ENCODE measurements at regions not wholly inside any gene's neighbourhood (a gene's known extent, or its start where the extent isn't known, plus 50 kb on each side); places are given as distances from the start of the nearest gene placed in this dataset.
"Not testable (repeated sequence)": the region's sequence is repeated elsewhere in the genome, so short reads cannot be mapped to it uniquely, and the experiment has no call there.

DNA sequence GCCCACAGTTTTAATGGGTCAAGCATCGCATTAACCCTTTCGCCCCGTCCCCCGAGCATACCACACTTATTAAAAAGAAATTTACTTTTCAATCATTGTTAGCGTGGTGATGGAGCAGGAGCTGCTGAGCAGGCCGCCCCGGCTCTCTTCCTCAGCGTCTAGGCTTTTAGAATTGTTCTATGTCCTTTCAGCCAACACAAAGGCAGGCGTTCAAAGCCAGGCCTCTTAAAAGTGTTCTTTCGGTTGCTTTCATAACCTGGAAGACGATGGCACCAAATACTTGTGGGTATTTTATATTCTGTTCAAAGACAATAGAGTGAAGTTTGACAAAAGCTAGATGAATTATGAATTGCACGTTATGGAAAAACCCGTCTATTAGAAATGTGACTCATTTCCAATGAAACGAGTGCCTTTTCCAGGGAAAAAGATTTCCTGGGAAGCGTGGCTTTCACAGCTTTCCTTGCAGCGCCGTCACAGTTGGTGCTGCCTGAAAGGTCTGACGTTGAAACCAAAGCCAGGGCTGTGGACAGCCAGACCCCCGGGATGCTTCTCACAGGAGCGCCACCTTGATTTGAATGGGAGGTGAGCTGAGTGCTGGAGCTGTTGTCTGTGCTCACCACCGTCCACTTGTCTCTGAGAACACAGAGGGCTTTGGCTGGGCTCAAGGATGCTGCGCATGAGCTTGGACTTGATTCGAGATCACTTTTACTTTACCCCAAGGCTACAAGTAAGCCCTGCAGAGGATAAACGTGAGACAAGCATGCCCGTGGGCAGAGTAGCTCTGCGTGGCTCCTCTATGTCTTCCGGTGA, 78.8 kb downstream of the SOX1 start:
- no peak for DNase-seq

DNA sequence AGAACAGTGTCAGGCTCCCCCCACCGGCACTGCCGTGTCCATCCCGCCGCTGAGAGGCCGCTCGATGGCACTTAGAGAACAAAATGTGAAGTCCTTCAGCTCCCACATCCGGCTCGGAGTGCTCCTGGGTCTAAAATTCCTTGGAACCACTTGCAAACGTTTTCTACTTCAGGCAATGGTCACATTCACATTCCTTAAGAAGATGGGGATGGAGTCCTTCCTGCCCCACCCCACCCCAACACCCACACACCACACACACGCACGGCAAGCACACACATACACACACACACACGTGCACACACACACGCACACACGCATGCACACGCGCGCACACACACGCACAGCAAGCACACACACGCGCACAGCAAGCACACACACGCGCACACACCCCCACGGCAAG, 83.4 kb downstream of the SOX1 start:
- DNase-seq: no peak

- DNase-seq: no peak
Measured at GRCh38 chr13:112152846-112153245, 85.9 kb downstream of the SOX1 start.

- no peak for DNase-seq
Measured at GRCh38 chr13:112153364-112153763, 86.4 kb downstream of the SOX1 start.

GRCh38 chr13:112153846-112154245, 86.9 kb downstream of the SOX1 start:
- no peak for DNase-seq

DNA sequence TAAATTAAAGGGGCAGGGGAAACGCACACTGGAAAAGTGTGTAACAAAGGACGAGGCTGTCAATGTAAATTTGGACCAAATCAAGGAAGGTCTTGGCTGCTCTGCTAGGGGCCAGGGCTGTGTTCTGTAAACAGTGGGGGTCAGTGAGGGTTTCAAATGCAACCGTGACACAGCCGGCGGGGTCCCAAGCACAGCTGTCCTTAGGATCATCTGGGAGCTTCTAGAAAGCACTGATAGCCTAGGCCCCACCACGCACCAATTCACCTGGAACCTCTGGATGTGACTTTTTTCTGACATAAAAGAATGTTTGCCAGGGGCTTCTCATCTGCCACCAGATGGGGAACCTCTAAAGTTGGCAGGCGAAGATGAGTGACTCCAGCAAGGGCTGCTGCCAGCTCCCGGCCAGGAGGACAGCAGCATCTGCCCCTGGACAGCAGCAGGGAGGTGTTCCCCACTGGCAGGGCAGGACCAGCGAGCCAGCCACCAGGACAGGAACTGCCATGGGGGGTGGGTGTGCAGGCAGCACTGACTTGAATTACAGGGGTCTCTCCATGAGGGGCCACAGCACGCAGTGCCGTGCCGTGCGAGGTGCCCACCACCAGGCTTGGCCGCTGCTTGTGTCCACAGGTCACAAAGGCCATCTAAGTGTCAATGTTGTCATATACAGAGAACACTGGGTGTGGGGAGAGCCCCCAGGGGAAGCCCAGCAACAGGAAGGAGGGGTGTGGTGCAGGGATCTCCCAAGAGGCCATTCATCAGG, 87.5 kb downstream of the SOX1 start:
- no peak for DNase-seq

GRCh38 chr13:112158961-112159360, 92.0 kb downstream of the SOX1 start:
- no peak for DNase-seq

GRCh38 chr13:112159575-112160547, 92.9 kb downstream of the SOX1 start:
- DNase-seq: no peak

DNA sequence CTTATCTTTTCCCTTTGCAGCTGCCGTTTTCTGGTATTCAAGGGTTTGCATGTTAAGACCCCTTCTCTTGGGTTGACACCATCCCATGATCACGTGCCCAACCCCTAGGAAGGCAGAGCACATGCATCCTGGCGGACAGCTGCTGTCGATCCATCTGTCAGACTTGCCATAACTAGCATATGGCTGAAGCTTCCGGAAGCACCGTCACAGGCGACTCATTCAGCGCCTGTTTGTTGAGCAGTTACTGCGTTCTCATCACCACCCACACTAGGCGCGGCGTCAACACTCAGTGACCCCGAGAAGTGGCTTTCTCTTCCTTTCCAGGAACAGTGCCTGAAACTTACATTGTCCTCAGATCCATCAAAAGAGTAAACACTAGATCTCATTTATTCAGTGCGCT, 93.6 kb downstream of the SOX1 start:
- DNase-seq: no peak

DNA sequence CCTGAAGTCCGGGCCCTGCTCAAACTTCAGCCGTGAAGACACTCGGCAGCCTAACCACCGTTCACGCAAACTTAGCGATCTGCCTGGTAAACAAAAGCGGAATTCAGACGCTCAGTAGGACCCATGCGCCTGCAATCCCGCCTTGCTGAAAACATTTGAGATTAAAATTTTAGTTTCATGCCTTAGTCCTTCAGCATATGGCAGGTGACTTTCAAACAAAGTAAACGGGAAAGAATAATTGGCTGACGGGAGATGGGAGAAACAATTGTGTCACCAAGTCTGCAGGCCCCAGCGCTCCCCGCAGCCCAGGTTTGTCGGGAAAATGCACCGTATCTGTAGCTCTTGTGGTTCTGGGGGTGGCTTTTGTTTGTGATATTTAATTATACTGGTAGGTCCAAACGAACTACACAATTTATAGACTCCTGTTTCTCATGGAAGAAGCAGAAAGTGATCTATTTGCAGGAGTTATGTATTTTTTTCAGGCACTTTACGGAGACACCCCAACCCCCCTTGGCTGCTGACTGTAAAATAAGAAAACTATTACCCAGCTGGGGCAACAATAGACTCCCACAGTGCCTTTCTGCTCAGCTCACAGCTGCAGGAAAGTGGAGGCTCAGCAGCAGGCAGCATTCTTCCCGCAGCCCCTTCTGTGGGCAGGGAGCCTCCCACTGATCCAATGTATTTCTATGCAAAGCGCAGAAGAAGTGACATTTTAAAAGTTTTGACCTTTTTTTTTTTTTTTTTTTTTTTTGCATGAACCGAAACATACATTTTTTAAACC, 94.8 kb downstream of the SOX1 start:
- DNase-seq: no peak

DNA sequence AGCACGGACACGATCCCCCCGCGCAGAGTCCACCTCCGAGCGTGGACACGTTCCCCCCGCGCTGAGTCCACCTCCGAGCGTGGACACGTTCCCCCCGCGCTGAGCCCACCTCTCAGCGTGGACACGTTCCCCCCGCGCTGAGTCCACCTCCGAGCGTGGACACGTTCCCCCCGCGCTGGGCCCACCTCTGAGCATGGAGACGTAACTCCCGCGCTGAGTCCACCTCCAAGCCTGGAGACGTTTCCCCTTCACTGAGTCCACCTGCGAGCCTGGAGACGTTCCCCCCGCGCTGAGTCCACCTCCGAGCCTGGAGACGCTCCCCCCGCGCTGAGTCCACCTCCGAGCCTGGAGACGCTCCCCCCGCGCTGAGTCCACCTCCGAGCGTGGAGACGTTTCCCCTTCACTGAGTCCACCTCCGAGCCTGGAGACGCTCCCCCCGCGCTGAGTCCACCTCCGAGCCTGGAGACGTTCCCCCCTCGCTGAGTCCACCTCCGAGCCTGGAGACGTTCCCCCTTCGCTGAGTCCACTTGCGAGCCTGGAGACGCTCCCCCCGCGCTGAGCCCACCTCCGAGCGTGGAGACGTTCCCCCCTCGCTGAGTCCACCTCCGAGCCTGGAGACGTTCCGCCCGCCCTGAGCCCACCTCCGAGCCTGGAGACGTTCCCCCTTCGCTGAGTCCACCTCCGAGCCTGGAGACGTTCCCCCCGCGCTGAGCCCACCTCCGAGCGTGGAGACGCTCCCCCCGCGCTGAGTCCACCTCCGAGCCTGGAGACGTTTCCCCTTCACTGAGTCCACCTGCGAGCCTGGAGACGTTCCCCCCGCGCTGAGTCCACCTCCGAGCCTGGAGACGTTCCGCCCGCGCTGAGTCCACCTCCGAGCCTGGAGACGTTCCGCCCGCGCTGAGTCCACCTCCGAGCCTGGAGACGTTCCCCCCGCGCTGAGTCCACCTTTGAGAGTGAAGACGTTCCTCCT, 97.0 kb downstream of the SOX1 start:
- DNase-seq: not testable (repeated sequence)

- no peak for DNase-seq
Measured at GRCh38 chr13:112165712-112166111, 98.8 kb downstream of the SOX1 start.

- no peak for DNase-seq
Measured at GRCh38 chr13:112168761-112169160, 101.8 kb downstream of the SOX1 start.

GRCh38 chr13:112169941-112170822, 103.2 kb downstream of the SOX1 start:
- no peak for DNase-seq

DNA sequence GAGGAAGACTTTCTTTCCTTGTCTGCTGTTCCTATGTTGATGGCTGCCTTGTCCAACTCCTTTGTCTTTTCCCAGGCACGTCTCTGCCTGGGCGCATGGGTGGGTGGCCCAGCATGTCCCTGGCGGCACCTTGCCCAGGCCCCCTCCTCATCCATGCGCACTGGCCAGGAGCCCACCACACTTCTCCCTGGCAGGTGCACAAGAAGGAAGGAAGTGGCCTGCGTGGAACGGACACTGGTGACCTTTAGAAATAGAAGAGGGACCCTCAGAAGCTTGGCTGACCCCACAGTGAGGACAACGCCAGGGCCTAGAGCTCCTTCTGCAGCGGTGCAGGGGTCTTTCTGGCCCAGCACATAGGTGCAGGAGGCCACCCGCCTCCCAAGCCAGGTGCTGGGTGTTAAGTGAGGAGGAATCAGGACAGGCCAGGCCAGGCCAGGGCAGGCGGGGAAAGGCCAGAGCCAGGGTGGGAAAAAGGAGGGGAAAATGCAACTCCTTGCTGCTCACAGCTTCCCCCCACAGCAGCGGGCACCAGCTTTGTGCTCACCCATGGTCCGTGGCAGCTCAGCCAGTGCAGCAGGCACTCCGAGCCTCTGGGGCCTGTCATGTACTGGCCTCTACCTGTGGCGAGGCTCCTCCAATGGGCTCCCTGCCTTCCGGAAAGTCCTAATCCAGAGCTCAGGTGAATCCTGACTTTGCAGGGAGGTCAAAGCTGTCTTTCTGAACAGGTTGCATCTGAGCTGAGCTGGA, 104.0 kb downstream of the SOX1 start:
- DNase-seq: no peak

DNA sequence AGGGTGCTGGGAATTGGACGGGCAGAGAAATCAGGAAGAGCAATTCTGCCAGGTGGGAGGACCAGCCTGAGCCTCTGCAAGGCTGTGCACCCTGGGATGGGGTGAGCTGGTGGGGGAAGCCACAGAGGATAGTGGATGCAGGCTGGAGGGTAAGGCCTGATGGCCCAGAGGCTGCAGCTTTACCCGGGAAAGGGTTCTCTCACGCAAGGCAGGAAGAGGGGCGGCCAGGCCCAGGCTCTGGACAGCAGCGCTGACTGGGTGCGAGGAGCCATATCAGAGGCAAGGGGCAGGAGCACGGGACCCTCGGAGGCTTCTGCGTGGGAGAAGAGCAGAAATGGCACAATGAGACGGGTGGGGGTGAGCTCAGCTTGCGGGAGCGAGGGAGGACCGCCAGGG, 104.6 kb downstream of the SOX1 start:
- no peak for DNase-seq

DNA sequence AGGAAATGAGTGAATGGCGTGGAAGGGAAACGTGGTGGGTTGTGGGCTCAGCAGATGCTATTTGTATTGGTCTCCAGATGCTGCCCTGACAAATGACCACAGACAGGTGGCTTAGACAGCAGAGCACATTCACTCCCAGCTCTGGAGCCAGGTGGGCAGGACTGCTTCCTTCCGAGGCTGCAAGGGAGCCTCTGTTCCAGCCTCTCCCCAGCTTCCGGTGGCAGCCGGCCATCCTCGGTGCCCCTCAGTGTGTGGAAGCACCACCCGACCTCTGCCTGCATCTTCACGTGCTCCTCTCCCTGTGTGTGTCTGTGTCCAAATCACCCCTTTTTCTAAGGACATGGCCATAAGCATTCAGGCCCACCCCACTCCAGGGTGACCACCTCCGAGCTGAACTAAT, 105.1 kb downstream of the SOX1 start:
- no peak for DNase-seq

DNA sequence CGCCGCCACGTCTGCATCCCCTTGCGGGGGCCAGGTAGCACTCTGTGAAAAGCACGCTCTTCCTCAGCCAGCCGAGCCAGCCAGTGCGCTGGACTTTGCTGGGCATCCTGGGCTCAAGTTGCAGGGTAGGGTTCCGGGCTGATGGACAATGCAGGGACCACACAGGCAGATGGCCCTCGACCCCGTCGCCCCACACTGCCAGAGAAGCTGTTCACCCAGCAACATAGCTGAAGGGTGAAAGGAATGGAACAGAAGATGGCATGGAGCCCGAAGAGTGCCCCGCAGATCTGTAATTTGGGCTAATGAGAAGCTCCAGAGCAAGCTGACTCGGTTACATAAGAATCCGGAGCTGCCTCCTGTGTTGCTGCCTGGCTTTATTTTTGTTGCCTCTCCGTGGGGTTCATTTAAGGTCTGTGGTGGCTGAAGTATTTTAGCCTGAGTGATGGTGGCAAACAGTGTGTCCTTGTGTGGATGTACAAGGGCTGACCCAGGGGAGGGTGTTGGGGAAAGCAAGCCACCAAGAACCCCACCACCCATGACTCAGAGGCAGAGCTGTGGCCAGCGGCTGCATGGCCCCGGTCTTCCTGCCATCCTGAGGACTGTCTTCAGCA, 105.8 kb downstream of the SOX1 start:
- DNase-seq: no peak

Data from muscle of arm (tissue), 1 donor.